H1 (cell line): ENCODE measurements at regions not wholly inside any gene's neighbourhood (a gene's known extent, or its start where the extent isn't known, plus 50 kb on each side); places are given as distances from the start of the nearest gene placed in this dataset.

Source experiments
- CTCF ChIA-PET: fragments of 300-600 bp; sonication (Branson Sonifier 250); formaldehyde crosslinking; loops from one replicate; lab custom pipeline; 2021; ENCODE audit not compliant: partially characterized antibody; lab: Charles Lee
- POLR2A ChIA-PET: fragments of 300-600 bp; sonication (Branson Sonifier 250); formaldehyde crosslinking; loops from one replicate; lab custom pipeline; 2021; ENCODE audit warnings: inconsistent platforms; ENCODE audit not compliant: partially characterized antibody; lab: Charles Lee
- DNase-seq, 2 experiments: peaks; one replicate each; pipeline versions ENCODE4 v3.0.0 to v3.0.0-alpha.2; 2010 to 2022; ENCODE audit warnings: low spot score in 2 of 2, low read depth in 1 of 2, mixed read lengths in 1 of 2
- FAIRE-seq: peaks from 2 replicates; lab custom pipeline; 2011; peaks lifted over from hg19 to GRCh38; lab: Jason Lieb, UNC
- H2AFZ ChIP-seq: 2 replicates; pipeline ENCODE4 v1.8.1; 2012; ENCODE audit warnings: low read length, inconsistent platforms
- H2AK5ac ChIP-seq: 2 replicates; pipeline ENCODE4 v1.6.1; 2013; ENCODE audit warnings: low read depth, low read length
- H2BK120ac ChIP-seq: replicated peaks from 2 replicates; pipeline ENCODE3; 2013; ENCODE audit warnings: low read depth, low read length, inconsistent platforms
- H2BK12ac ChIP-seq: 2 replicates; pipeline ENCODE4 v1.6.1; 2013; ENCODE audit warnings: low read depth, low read length
- H2BK15ac ChIP-seq: 2 replicates; pipeline ENCODE4 v1.6.1; 2013; ENCODE audit warnings: low read length
- H2BK20ac ChIP-seq: 2 replicates; pipeline ENCODE4 v1.6.1; 2013; ENCODE audit warnings: low read length
- H2BK5ac ChIP-seq: 2 replicates; pipeline ENCODE4 v1.6.1; 2013; ENCODE audit warnings: low read depth, low read length
- H3K14ac ChIP-seq: 2 replicates; pipeline ENCODE4 v1.6.1; 2013; ENCODE audit warnings: inconsistent platforms; ENCODE audit not compliant: insufficient read length
- H3K18ac ChIP-seq: 2 replicates; pipeline ENCODE4 v1.6.1; 2013; ENCODE audit warnings: low read length; ENCODE audit errors: extremely low read depth
- H3K23ac ChIP-seq: 2 replicates; pipeline ENCODE4 v1.6.1; 2013; ENCODE audit warnings: inconsistent platforms; ENCODE audit not compliant: insufficient read length
- H3K23me2 ChIP-seq: 2 replicates; pipeline ENCODE4 v1.6.1; 2013; ENCODE audit warnings: low read depth, low read length
- H3K27ac ChIP-seq: 2 replicates; pipeline ENCODE4 v1.6.1; 2011; ENCODE audit warnings: low read depth, low read length, inconsistent platforms
- H3K27me3 ChIP-seq, 4 experiments: replicated peaks in 1 of 4; 1 replicate in 1 of 4; 2 replicates in 3 of 4; pipeline versions ENCODE4 v1.6.1 to v1.8.1; 2011 to 2013; ENCODE audit warnings: low read length in 3 of 4, mild to moderate bottlenecking in 3 of 4, inconsistent platforms in 2 of 4, mixed read lengths in 2 of 4, moderate library complexity in 1 of 4; ENCODE audit not compliant: control insufficient read depth in 3 of 4, insufficient read depth in 3 of 4; ENCODE audit errors: extremely low read depth in 1 of 4
- H3K36me3 ChIP-seq, 4 experiments: 2 replicates each; pipeline versions ENCODE4 v1.6.1 to v1.8.1; 2011 to 2013; ENCODE audit warnings: mild to moderate bottlenecking in 4 of 4, low read length in 3 of 4, moderate library complexity in 2 of 4, control low read depth in 1 of 4, inconsistent platforms in 1 of 4; ENCODE audit not compliant: insufficient read depth in 4 of 4, control insufficient read depth in 2 of 4
- H3K4ac ChIP-seq: replicated peaks from 2 replicates; pipeline ENCODE3; 2013; ENCODE audit warnings: low read length, low read depth, mixed read lengths, inconsistent platforms; ENCODE audit not compliant: insufficient read length
- H3K4me1 ChIP-seq, 4 experiments: replicated peaks in 1 of 4; 1 replicate in 1 of 4; 2 replicates in 3 of 4; pipeline versions ENCODE4 v1.6.1 to v1.8.1; 2011 to 2013; ENCODE audit warnings: low read length in 3 of 4, inconsistent platforms in 2 of 4, mixed read lengths in 1 of 4; ENCODE audit not compliant: insufficient read depth in 4 of 4, control insufficient read depth in 3 of 4
- H3K4me2 ChIP-seq, 2 experiments: 2 replicates each; pipeline versions ENCODE4 v1.6.1 to v1.8.1; 2011 to 2013; ENCODE audit warnings: low read depth in 2 of 2, low read length in 2 of 2, control low read depth in 1 of 2, inconsistent platforms in 1 of 2, mild to moderate bottlenecking in 1 of 2; ENCODE audit not compliant: insufficient read depth in 1 of 2
- H3K4me3 ChIP-seq, 4 experiments: fragments of 200-600, 300-600 bp in 1 of 4; sonication (generic), shearing (Covaris generic), sonication (Bioruptor Twin) in 1 of 4; 2 replicates each; pipeline versions ENCODE4 v1.5.1 to v1.8.1; 2011 to 2016; ENCODE audit warnings: low read length in 4 of 4, low read depth in 3 of 4, control low read depth in 2 of 4, inconsistent platforms in 2 of 4, mild to moderate bottlenecking in 2 of 4, mixed read lengths in 1 of 4, moderate library complexity in 1 of 4; ENCODE audit not compliant: insufficient read depth in 2 of 4; ENCODE audit errors: extremely low read depth in 1 of 4
- H3K56ac ChIP-seq: replicated peaks from 2 replicates; pipeline ENCODE3; 2013; ENCODE audit warnings: low read depth, mild to moderate bottlenecking, mixed read lengths, low read length, inconsistent platforms; ENCODE audit not compliant: insufficient read length
- H3K79me1 ChIP-seq: 2 replicates; pipeline ENCODE4 v1.6.1; 2013; ENCODE audit warnings: low read depth, low read length, control low read depth
- H3K79me2 ChIP-seq, 2 experiments: 2 replicates each; pipeline versions ENCODE4 v1.6.1 to v1.8.1; 2012 to 2013; ENCODE audit warnings: low read length in 2 of 2, mild to moderate bottlenecking in 2 of 2, inconsistent platforms in 1 of 2; ENCODE audit not compliant: insufficient read depth in 2 of 2, control insufficient read depth in 1 of 2
- H3K9ac ChIP-seq, 4 experiments: replicated peaks in 1 of 4; 1 replicate in 1 of 4; 2 replicates in 3 of 4; pipeline versions ENCODE4 v1.6.1 to v1.8.1; 2011 to 2013; ENCODE audit warnings: low read depth in 3 of 4, low read length in 3 of 4, control low read depth in 2 of 4, mild to moderate bottlenecking in 2 of 4, moderate library complexity in 2 of 4, inconsistent platforms in 1 of 4; ENCODE audit errors: extremely low read depth in 1 of 4
- H3K9me3 ChIP-seq, 2 experiments: 2 replicates each; pipeline versions ENCODE4 v1.6.1 to v1.8.1; 2012 to 2013; ENCODE audit warnings: mild to moderate bottlenecking in 2 of 2, moderate library complexity in 2 of 2, control low read depth in 1 of 2, inconsistent platforms in 1 of 2, low read depth in 1 of 2, low read length in 1 of 2, mixed read lengths in 1 of 2; ENCODE audit not compliant: insufficient read depth in 2 of 2
- H4K20me1 ChIP-seq, 2 experiments: replicated peaks in 1 of 2; 2 replicates each; pipeline versions ENCODE3 to v1.8.1; 2011 to 2013; ENCODE audit warnings: inconsistent platforms in 2 of 2, low read length in 2 of 2, mild to moderate bottlenecking in 1 of 2; ENCODE audit not compliant: insufficient read depth in 2 of 2, control insufficient read depth in 1 of 2
- H4K5ac ChIP-seq: 2 replicates; pipeline ENCODE4 v1.6.1; 2013; ENCODE audit warnings: low read length, low read depth, mixed read lengths, inconsistent platforms; ENCODE audit not compliant: insufficient read length
- H4K8ac ChIP-seq: 2 replicates; pipeline ENCODE4 v1.8.0; 2013; ENCODE audit warnings: mild to moderate bottlenecking, moderate library complexity, low read length, inconsistent platforms; ENCODE audit not compliant: insufficient read depth; ENCODE audit errors: extremely low read depth
- H4K91ac ChIP-seq: replicated peaks from 2 replicates; pipeline ENCODE3; 2013; ENCODE audit warnings: low read length, mixed read lengths, inconsistent platforms; ENCODE audit not compliant: insufficient read length
- ASH2L ChIP-seq: fragments of 200-600, 300-600 bp; sonication (generic); IDR thresholded peaks from one replicate; pipeline ENCODE4 v1.7.1; 2017; ENCODE audit warnings: low read length
- BRCA1 ChIP-seq: IDR thresholded peaks from 2 replicates; pipeline ENCODE4 v1.6.1; 2012; ENCODE audit warnings: low read depth, low read length, improper control_type of control experiment
- CBX5 ChIP-seq: fragments of 300-800, 300-1000 bp; sonication (generic); IDR thresholded peaks from 2 replicates; pipeline ENCODE4 v1.7.1; 2016; ENCODE audit warnings: antibody characterized with exemption, low read length, low read depth
- HDAC2 ChIP-seq, 2 experiments: fragments of 300-600 bp in 1 of 2; sonication (generic) in 1 of 2; IDR thresholded peaks; 2 replicates each; pipeline ENCODE4 v1.6.1; 2011 to 2012; ENCODE audit warnings: low read depth in 2 of 2, low read length in 2 of 2, mild to moderate bottlenecking in 2 of 2, moderate library complexity in 2 of 2, borderline replicate concordance in 1 of 2, inconsistent platforms in 1 of 2
- NRF1 ChIP-seq: IDR thresholded peaks from 2 replicates; pipeline ENCODE4 v1.6.1; 2011; ENCODE audit warnings: mild to moderate bottlenecking, low read depth, low read length, improper control_type of control experiment
- POU5F1 ChIP-seq: IDR thresholded peaks from 2 replicates; pipeline ENCODE4 v1.6.1; 2011; ENCODE audit warnings: low read depth, mild to moderate bottlenecking, low read length, moderate library complexity
- RFX5 ChIP-seq: IDR thresholded peaks from 2 replicates; pipeline ENCODE4 v1.6.1; 2011; ENCODE audit warnings: low read depth, low read length, improper control_type of control experiment, borderline replicate concordance
- RNF2 ChIP-seq: fragments of 200-900, 300-1000 bp; sonication (generic); IDR thresholded peaks from 2 replicates; pipeline ENCODE4 v1.7.1; 2016; ENCODE audit warnings: borderline replicate concordance, low read depth, mild to moderate bottlenecking, antibody characterized with exemption, low read length; ENCODE audit not compliant: poor library complexity, severe bottlenecking; ENCODE audit errors: missing control alignments
- SP4 ChIP-seq: IDR thresholded peaks from 2 replicates; pipeline ENCODE4 v1.6.1; 2012; ENCODE audit warnings: low read length, inconsistent platforms
- WGBS, 2 experiments: shearing (Covaris generic) in 1 of 2; methylation state at CpG; one replicate each; pipeline versions ENCODE4 v1.1.6 to v1.1.7; 2013 to 2015; ENCODE audit warnings: low lambda C conversion rate in 2 of 2, mixed read lengths in 2 of 2, inconsistent platforms in 1 of 2, low coverage in 1 of 2, missing lambda C conversion rate in 1 of 2; ENCODE audit not compliant: insufficient replicate concordance in 2 of 2, insufficient coverage in 1 of 2, insufficient read length in 1 of 2; ENCODE audit errors: extremely low coverage in 1 of 2, missing lambda C conversion rate in 1 of 2; 5-methylcytosine and 5-hydroxymethylcytosine counted together

DNA sequence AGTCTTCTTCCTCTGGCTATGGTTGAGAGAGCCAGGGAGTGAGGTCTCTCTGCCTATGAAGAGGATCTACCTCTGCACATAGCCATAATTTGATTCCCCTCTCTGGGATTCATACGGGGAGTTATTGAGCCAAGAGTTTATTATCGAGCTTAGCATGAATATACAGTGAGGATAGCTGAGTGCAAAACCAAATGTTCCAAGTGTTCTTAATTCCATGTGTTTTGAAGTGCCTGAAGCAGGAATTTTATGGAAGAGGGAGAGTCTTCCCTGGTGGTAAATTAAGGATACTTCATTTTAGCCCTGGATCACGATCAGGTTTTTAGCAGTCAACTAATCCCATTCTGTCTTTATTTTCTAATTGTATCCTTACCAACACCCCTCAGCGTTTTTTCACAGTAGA is 270.6 kb downstream of the C1D start:
- Histone ChIP-seq H3K9ac (no peak overlapping the region), H3K36me3 (no peaks in the 10 kb centered on the region), H2AFZ (no peak overlapping the region), H2AK5ac (no peak overlapping the region), H3K4me2 (no peak overlapping the region), H3K23ac (no peak overlapping the region), H3K4me1 (no peaks in the 10 kb centered on the region), H4K20me1 (no peaks in the 10 kb centered on the region), H3K14ac (no peak overlapping the region), H3K9me3 (no peaks in the 10 kb centered on the region), H3K27ac (no peak overlapping the region), H3K18ac (no peak overlapping the region), H3K4ac (no peak overlapping the region), H4K8ac (no peak overlapping the region), H2BK15ac (no peak overlapping the region), H3K23me2 (no peaks in the 10 kb centered on the region; the same call in 1 of the 2 replicates), H3K79me1 (no peaks in the 10 kb centered on the region), H3K79me2 (no peaks in the 10 kb centered on the region), H3K56ac (no peak overlapping the region), H4K5ac (no peak overlapping the region), H2BK20ac (no peak overlapping the region), H2BK5ac (no peak overlapping the region), H3K4me3 (no peak overlapping the region), H4K91ac (no peak overlapping the region), H2BK120ac (no peak overlapping the region), H3K27me3 (no peaks in the 10 kb centered on the region), H2BK12ac (no peak overlapping the region)
- ChIA-PET CTCF (interaction anchor here (0.7 kb wide), 1 partner anchor 63 kb away, joined by 4 read pairs; no protein-coding TSS in a partner anchor), POLR2A (no interaction called here)
- no peak for TF ChIP-seq BRCA1
- no peak for TF ChIP-seq HDAC2 (IDR thresholded peaks at IDR 0.05; ENCODE audit: borderline replicate concordance in 1 of 2, low read depth in 2 of 2, low read length in 2 of 2)
- TF ChIP-seq POU5F1: no peak
- TF ChIP-seq CBX5: no peak
- no peak for TF ChIP-seq RNF2
- TF ChIP-seq RFX5: no peak
- no peak for TF ChIP-seq NRF1
- TF ChIP-seq SP4: no peak
- no peak for TF ChIP-seq ASH2L
- FAIRE-seq (no peak), DNase-seq (no peak)
- WGBS, 2 experiments: 88% methylated on average over 4 of the region's 4 CpGs; no CpG with 5 or more reads in 1 of the 2 experiments
